CD4-positive, alpha-beta T cell treated with Interleukin-17A for 1 hour (primary cell): ENCODE measurements at regions not wholly inside any gene's neighbourhood (a gene's known extent, or its start where the extent isn't known, plus 50 kb on each side); places are given as distances from the start of the nearest gene placed in this dataset.
A peak's percentile ranks its signal among the peaks of the same experiment; 100 is the strongest.

Experiments
- DNase-seq: peaks from one replicate; pipeline ENCODE4 v3.0.0-alpha.2; 2020

DNA sequence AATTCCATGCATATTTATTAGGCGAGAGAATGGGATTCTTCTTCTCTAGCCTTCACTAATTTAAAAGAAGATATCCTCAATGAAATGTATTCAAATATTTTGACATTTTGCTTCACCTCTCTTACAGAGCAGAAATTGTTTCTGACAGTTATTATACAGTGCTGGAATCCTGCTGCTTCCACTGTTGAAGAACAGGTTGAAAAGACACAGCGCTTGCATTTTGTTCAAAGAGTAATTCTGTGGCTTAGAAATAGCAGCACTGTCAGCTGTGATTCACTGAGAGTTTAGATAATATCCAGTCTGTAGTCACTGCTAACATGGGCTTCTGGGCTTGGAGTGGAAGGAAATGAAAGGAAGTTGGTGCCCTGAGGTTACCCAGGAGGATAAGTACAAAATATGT, 117.1 kb upstream of the FBXL4 start:
- DNase-seq: no peak

DNA sequence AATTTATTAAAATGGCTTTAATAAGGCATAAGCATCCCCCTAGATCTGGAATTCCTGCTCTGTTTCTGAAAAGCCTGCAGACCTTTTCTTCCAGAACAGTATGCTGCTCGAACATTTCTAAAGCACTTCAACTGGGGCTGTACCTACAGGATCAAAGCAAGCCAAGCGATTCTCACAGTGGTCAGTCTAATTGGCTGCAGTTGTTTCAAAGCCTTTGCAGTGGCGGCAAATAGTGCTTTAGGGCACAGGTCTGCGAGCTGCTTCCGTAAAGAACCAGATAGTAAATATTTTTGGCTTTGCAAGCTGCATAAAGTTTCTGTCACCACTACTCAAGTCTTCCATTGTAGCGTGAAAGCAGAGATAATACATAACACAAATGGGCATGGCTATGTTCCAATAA, 88.9 kb upstream of the FBXL4 start:
- no peak for DNase-seq

DNA sequence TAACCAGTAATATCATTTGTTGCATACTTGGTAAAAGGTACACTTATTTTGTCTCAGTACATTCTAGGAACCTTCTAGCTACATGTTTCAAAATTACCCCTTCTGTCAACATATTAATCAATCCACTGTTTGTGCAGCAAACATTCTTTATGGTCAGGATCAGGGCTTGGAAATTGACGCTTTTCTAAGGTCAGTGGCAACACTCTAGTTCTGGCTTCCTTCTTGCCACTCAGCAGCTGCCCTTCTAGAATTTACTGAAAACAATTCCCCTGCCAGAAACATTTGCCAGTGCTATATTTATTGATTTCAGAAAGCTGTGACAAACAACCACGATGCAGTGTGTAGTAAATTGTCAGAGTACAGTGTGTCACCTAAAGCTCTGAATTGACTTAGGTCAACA, 84.7 kb upstream of the FBXL4 start:
- DNase-seq: no peak

DNA sequence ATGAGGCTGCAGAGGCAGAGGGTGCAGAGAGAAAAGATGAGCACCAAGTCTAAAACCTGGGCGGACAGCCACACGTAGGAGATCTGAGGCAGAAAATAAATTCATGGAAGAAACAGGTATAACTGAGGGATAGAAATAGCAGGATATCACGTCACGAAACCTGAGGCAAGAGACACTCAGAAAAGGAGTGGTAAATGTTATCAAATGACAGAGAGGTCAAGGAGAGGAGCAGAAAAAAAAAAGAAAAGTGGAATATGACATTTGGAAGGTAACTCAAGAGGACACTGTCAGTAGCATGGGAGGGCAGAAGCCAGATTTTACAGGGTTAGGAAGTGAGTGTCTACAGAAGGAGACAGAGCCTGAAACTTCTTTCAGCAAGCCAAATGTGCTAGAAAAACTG, 84.2 kb upstream of the FBXL4 start:
- DNase-seq: no peak

DNA sequence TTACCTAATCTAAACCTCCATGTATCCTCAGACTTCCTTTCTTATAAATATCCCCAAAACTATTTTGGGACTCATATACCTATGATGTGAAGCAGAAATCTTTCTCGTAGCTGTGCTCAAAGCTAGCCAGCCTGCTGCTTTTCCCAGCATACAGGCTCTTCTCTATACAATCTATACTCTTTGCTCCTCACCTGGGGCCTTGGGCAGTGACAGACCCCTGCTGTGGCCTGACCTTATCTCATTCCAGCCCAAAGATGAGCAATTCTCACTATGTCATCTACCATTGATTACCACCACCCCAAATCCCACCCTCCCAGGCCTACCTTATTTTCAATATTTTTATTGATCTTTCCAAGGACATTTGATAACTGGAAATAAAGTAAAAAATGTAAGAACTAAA, 83.2 kb upstream of the FBXL4 start:
- no peak for DNase-seq

DNA sequence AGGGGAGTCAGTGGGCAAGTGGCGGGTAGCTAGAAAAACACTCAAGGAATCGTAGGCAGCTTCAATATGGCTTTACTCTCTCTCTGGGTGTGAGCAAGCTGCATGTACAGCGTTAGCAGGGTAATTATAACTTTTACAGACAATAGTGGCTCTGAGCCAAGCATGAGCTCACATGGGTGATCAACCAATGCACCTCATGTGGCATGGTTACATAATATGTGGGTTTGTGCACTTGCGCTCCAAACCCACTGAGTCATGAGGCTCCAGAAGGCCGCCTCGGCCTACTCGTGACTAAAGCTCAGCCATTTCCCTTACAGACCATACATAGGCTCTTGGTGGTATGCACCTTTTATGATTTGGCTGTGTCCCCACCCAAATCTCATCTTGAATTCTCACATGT, 78.4 kb upstream of the FBXL4 start:
- peak; percentile 3 for DNase-seq

DNA sequence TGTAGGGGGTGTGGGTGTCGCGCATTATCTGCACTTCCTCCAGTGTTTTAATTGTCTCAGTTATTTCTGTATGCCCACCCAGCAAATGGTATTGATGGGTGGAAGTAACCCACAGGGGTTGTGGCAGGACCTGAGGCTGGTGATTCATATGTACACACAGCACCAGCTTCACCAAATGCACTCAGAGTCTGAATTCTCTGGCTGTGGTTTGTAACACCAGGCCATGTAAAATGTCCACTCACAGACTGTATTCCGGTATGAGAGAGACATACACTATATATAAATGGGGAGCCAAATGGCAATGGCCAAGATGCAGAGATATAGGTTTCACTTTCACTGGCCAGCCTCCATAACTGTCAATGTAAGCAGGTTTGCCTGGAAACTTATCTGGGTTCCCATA, 76.3 kb upstream of the FBXL4 start:
- no peak for DNase-seq

DNA sequence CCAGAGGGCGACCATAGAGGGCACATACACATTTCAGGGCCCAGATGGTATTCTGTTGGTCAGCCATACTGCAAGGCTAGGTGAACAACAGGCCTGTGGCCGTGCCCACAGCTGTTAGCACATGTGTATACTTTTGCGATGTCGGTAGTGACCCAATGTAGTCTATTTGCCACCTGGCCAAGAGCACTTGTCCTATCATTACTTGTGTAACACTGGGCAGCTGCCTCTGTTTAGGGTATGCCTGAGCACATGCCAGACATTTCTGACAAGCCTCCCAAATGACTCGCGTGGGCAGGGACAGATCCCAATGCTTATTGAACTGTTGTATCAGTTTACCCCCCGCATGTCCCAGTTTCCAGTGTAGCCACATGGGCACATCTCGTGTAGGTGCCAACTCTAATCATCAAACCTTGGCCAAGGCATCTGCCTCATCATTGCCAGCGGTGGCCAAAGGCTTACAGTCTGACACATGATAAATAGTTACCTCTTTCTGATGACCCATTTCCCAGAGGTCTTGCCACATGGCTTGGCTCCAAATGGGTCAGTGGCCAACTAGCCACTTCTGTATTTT, 74.4 kb upstream of the FBXL4 start:
- DNase-seq: no peak

DNA sequence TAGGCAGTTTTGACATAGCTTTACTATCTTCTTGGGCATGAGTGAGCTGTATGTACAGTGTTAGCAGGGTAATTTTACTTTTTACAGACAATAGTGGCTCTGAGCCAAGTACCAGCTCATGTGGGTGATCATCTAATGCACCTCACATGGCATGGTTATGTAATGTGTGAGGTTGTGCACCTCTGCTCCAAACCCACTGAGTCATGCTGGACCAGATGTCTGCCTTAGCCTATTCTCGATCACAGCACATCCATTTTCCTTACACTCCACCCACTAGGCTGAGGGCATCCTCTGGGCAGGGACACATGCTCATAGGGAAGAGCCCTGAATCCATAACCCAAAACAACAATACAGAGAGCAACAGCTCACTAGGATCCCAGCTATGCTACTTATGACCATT, 71.6 kb upstream of the FBXL4 start:
- no peak for DNase-seq

DNA sequence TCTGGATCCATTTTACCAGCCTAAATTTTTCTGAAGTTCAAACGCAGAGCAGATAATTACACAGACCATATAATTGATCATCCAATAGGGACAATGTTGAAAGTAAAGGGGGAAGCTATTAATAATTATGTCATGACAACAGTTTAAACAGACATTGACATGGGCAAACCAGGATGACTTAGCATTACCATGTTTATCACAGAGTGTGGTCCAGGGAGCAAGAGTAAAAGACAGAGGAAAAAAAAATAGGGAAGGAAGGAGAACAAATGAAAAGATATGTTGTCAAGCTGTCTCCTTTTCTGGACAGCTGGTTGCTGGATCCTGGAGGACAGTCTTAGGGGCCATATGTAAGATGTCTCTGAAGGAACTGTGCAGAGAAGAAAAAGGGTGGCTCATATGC, 69.4 kb upstream of the FBXL4 start:
- DNase-seq: no peak

DNA sequence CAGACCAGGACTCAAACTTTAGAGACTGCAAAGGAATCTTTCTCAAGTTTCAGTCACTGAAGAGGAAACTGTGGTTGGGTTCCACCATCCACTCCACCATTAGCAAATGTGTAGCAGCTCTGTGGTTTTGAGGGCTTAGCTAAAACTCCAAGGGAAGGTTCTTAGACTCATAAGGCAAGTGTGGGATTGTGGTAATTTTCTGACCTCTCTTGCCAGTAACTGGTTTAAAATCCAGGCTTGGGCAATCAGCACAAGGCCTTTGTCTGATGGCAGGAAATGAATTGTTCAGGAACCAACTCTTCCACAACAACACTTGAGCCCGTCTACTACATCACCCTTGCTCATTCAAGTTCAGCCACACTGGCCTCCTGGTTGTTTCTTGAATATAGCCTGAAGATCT, 68.6 kb upstream of the FBXL4 start:
- no peak for DNase-seq

DNA sequence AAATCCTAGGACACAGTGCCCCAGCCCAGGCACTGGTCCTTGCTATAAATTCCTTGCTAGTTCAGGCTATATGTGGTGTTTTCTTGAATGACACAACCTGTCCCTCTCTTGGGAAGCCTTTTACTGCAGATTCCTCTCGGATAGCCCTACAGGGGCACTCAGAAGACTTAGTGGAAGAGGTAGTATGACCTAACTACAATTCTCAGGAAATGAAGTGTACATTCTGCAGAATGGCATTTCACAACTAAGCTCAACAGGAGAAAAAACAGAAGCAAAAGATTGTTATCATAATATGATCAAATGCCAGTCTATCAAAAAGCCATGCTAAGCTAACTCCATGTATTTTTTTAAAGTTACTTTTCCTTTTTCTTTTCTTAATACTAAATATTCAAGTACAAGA, 66.3 kb upstream of the FBXL4 start:
- no peak for DNase-seq

DNA sequence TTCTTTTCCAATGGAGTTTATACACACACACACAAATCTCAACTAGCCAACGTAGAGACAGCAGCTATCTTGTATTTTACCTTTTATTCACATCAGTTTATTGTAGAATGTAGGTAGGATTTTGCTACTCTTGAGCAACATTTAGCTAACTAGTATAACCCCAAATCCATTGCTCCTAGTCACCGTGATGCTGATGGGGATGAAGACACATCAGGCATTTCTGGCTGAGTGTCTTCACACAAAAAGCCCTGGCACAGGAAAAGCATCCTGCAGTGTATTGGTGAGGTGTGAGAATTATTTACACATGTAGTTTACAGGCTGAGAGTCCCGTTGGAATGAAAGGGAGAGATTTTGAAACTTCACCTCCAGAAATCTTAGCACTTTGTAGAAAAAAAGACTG, 65.9 kb upstream of the FBXL4 start:
- no peak for DNase-seq

DNA sequence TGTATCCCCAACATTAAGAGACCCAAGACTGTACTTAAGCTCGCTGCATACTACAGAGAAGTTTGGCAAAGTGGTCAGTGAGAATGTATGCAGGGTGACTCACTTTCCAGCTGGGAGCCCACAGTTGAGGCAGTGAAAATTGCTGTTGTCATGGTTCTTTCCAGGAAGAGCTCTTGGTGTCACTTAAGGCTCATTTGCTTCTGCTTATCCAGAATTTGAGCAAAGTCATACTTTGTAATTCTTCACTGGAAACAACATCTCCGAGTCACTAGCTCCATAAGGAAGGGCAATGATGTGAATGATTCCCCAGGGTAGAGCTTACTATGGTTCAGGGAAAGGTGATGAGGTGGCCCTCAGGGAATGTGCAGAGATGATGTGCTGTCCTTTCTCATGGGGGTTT, 65.4 kb upstream of the FBXL4 start:
- no peak for DNase-seq

DNA sequence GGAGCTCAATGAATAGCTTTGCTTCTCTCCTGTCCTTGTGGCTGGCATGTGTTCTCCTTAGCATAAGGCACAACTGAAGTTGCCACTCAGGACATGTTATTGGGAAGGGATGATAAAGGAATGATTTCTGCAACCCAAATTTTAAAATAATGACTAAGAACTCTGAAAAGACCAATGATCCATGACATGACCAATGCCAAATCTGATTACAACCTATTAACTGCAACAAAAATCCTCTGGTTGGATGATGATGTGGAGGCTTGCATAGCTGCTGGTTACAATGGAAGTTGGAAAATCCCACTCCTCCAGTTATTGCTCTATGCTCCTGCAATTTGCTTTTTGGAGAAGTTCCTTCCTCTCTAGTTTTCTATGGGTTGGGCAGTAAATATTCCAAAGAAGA, 63.4 kb upstream of the FBXL4 start:
- no peak for DNase-seq

DNA sequence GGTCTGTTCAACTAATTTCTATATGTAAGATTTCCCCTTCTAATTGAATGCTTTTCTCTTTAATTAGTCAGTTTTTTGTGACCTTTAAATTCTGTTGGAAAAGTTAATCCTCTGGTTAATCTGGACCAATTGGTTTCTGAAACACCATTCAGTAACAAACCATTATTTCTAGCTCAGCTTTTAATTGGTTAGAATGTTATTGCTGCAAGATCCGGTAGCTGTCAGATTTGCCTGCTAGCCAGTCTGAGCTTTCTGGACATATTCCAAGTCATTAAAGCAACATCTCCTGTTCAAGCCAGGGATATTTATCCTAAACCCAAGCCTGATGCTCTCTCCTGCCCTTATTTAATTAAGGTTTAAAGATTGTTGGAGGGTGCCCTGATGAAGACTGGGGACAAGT, 55.1 kb upstream of the FBXL4 start:
- no peak for DNase-seq

DNA sequence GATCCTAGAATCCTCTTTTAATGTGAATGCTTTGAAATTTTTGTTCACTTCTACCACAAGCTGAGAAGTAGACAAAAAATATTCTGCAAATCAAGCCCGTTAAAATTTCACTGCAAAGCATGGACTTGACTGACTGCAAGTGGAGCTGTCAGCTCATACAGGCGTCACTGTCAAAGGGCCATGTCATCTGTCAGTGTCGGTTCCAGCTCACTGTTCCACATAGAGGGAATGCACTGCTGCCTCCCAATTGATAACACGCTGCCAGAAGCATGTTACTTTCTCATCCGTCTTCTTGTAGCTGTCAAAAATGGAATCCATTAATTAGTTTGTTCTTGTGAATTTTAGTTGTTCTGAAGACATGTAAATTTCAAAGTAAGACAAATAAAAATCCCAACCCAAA, 50.4 kb upstream of the FBXL4 start:
- DNase-seq: no peak
